ENCODE measurements at regions not wholly inside any gene's neighbourhood (a gene's known extent, or its start where the extent isn't known, plus 50 kb on each side); places are given as distances from the start of the nearest gene placed in this dataset.

- no TSS peak for BruUV-seq (replicated peaks)
- DNase-seq (ENCODE audit: low read depth, low spot score), result no peak
- peaks cover 3 to 12% of the 10 kb centered on the region in 2 experiments; a peak in 3 of 4 replicates for H3K4me1 ChIP-seq (ENCODE audit: control insufficient read depth in 1 of 2, insufficient read depth in 2 of 2, low read length in 2 of 2)
- no peak overlapping the region for H3K4me3 ChIP-seq (replicated peaks in 1 of 2; ENCODE audit: low read depth in 1 of 2, low read length in 2 of 2)
- H3K27me3 ChIP-seq (ENCODE audit: insufficient read depth, low read length), result no peaks in the 10 kb centered on the region
- ChIA-PET POLR2A (no interaction called here), RAD21 (ENCODE audit: low non-redundant PET in 1 of 2, low total read pairs in 2 of 2, uncharacterized antibody in 2 of 2, unreplicated experiment in 2 of 2) (no interaction called here), CTCF (no interaction called here)
- no peak overlapping the region for H2AFZ ChIP-seq (ENCODE audit: low read depth, low read length, poor library complexity, severe bottlenecking)
- intact Hi-C loops (cut with micrococcal nuclease), result no loop called here
- no peak overlapping the region for H3K9ac ChIP-seq (ENCODE audit: low read length)
- no peak for TF ChIP-seq MAX (IDR thresholded peaks at IDR 0.05)
- no peak for TF ChIP-seq SRF (IDR thresholded peaks at IDR 0.05; ENCODE audit: low read depth)
- no peak for TF ChIP-seq RAD21 (IDR thresholded peaks at IDR 0.05; ENCODE audit: low read depth)
- TF ChIP-seq EZH2phosphoT487 (IDR thresholded peaks at IDR 0.05; ENCODE audit: borderline replicate concordance), result no peak
- TF ChIP-seq ZNF274 (IDR thresholded peaks at IDR 0.05; ENCODE audit: low read depth, low read length), result no peak
- no peak for TF ChIP-seq EGR1 (IDR thresholded peaks at IDR 0.05; ENCODE audit: low read depth)
- no peak for TF ChIP-seq TCF7L2 (IDR thresholded peaks at IDR 0.05; ENCODE audit: borderline replicate concordance, extremely low read depth, insufficient read depth, insufficient read length)
- no peak for TF ChIP-seq POLR2A (IDR thresholded peaks at IDR 0.05; ENCODE audit: borderline replicate concordance, extremely low read depth, insufficient read depth, insufficient read length)
- TF ChIP-seq SP1 (IDR thresholded peaks at IDR 0.05; ENCODE audit: low read depth), result no peak
- no peak for TF ChIP-seq ATF3 (IDR thresholded peaks at IDR 0.05)
- no peaks in the 10 kb centered on the region for H3K9me3 ChIP-seq (ENCODE audit: control insufficient read depth in 1 of 2, insufficient read depth in 1 of 2, low read depth in 1 of 2, low read length in 2 of 2)
- H3K27ac ChIP-seq (ENCODE audit: low read depth, low read length), result no peak overlapping the region
- no peaks in the 10 kb centered on the region for H4K20me1 ChIP-seq (ENCODE audit: insufficient read depth)
- no peak overlapping the region for H3K4me2 ChIP-seq (ENCODE audit: low read length)
- no peaks in the 10 kb centered on the region for H3K36me3 ChIP-seq (ENCODE audit: control insufficient read depth in 1 of 2, insufficient read depth in 2 of 2, low read length in 2 of 2)
- H3K9me2 ChIP-seq (ENCODE audit: insufficient read depth), result no peaks in the 10 kb centered on the region
- ATAC-seq, result no peak
- H3K79me2 ChIP-seq (ENCODE audit: insufficient read depth, low read length), result no peaks in the 10 kb centered on the region
Measured at GRCh38 chr10:100660945-100661344, 84.4 kb upstream of the PAX2 start.

- peaks cover 3 to 9% of the 10 kb centered on the region in 2 experiments; a peak in 2 of 4 replicates for H3K4me1 ChIP-seq (ENCODE audit: control insufficient read depth in 1 of 2, insufficient read depth in 2 of 2, low read length in 2 of 2)
- ChIA-PET RAD21 (ENCODE audit: low non-redundant PET in 1 of 2, low total read pairs in 2 of 2, uncharacterized antibody in 2 of 2, unreplicated experiment in 2 of 2) (no interaction called here), CTCF (no interaction called here), POLR2A (no interaction called here)
- H2AFZ ChIP-seq (ENCODE audit: low read depth, low read length, poor library complexity, severe bottlenecking), result no peak overlapping the region
- no peaks in the 10 kb centered on the region for H3K36me3 ChIP-seq (ENCODE audit: control insufficient read depth in 1 of 2, insufficient read depth in 2 of 2, low read length in 2 of 2)
- no peak for DNase-seq (ENCODE audit: low read depth, low spot score)
- no peak overlapping the region for H3K9ac ChIP-seq (ENCODE audit: low read length)
- H3K4me2 ChIP-seq (ENCODE audit: low read length), result no peak overlapping the region
- TF ChIP-seq EZH2phosphoT487 (IDR thresholded peaks at IDR 0.05; ENCODE audit: borderline replicate concordance) (no peak), MAX (IDR thresholded peaks at IDR 0.05) (no peak), RAD21 (IDR thresholded peaks at IDR 0.05; ENCODE audit: low read depth) (no peak), SP1 (IDR thresholded peaks at IDR 0.05; ENCODE audit: low read depth) (no peak), EGR1 (IDR thresholded peaks at IDR 0.05; ENCODE audit: low read depth) (no peak)
- no peaks in the 10 kb centered on the region for H3K9me3 ChIP-seq (ENCODE audit: control insufficient read depth in 1 of 2, insufficient read depth in 1 of 2, low read depth in 1 of 2, low read length in 2 of 2)
- H3K79me2 ChIP-seq (ENCODE audit: insufficient read depth, low read length), result no peaks in the 10 kb centered on the region
- no peak overlapping the region for H3K27ac ChIP-seq (ENCODE audit: low read depth, low read length)
- H3K4me3 ChIP-seq (replicated peaks in 1 of 2; ENCODE audit: low read depth in 1 of 2, low read length in 2 of 2), result no peak overlapping the region
- no peak for ATAC-seq
- no peaks in the 10 kb centered on the region for H4K20me1 ChIP-seq (ENCODE audit: insufficient read depth)
- BruUV-seq (replicated peaks), result no TSS peak
- intact Hi-C loops (cut with micrococcal nuclease), result no loop called here
- H3K27me3 ChIP-seq (ENCODE audit: insufficient read depth, low read length), result no peaks in the 10 kb centered on the region
- H3K9me2 ChIP-seq (ENCODE audit: insufficient read depth), result no peaks in the 10 kb centered on the region
Measured at GRCh38 chr10:100661520-100661919, 83.9 kb upstream of the PAX2 start.

Data from HCT116 (cell line).